Activated naive CD4-positive, alpha-beta T cell treated with anti-CD3 and anti-CD28 coated beads, Interleukin-2, amount 50 U/mL, for 16 hours (primary cell): ENCODE measurements at regions not wholly inside any gene's neighbourhood (a gene's known extent, or its start where the extent isn't known, plus 50 kb on each side); places are given as distances from the start of the nearest gene placed in this dataset.
"Not testable (repeated sequence)": the region's sequence is repeated elsewhere in the genome, so short reads cannot be mapped to it uniquely, and the experiment has no call there.

Source experiments
- DNase-seq: peaks from one replicate; pipeline ENCODE4 v3.0.0-alpha.2; 2020

- no peak for DNase-seq
These were observed 1230.2 kb upstream of the ZEB2 start for GRCh38 chr2:145750144-145750543.

GRCh38 chr2:145749556-145749955 is 1229.6 kb upstream of the ZEB2 start:
- DNase-seq, result no peak

GRCh38 chr2:145748927-145749326 is 1229.0 kb upstream of the ZEB2 start:
- DNase-seq, result no peak

- DNase-seq, result no peak
These were observed 1227.8 kb upstream of the ZEB2 start for GRCh38 chr2:145747715-145748114.

GRCh38 chr2:145745387-145745721 is 1225.4 kb upstream of the ZEB2 start:
- not testable (repeated sequence) for DNase-seq

GRCh38 chr2:145744541-145745386 is 1224.8 kb upstream of the ZEB2 start:
- DNase-seq, result no peak

GRCh38 chr2:145743011-145743410 is 1223.1 kb upstream of the ZEB2 start:
- no peak for DNase-seq

GRCh38 chr2:145741636-145742035 is 1221.7 kb upstream of the ZEB2 start:
- no peak for DNase-seq

- DNase-seq, result no peak
These were observed 1221.3 kb upstream of the ZEB2 start for GRCh38 chr2:145741181-145741580.

- DNase-seq, result no peak
These were observed 1220.4 kb upstream of the ZEB2 start for GRCh38 chr2:145740302-145740701.

- DNase-seq, result no peak
These were observed 1219.8 kb upstream of the ZEB2 start for GRCh38 chr2:145739681-145740080.

- DNase-seq, result no peak
These were observed 1217.0 kb upstream of the ZEB2 start for GRCh38 chr2:145736871-145737270.

GRCh38 chr2:145731467-145731866 is 1211.5 kb upstream of the ZEB2 start:
- no peak for DNase-seq

- DNase-seq, result no peak
These were observed 1210.3 kb upstream of the ZEB2 start for GRCh38 chr2:145729993-145730770.

GRCh38 chr2:145729481-145729880 is 1209.6 kb upstream of the ZEB2 start:
- no peak for DNase-seq

- DNase-seq, result no peak
These were observed 1208.6 kb upstream of the ZEB2 start for GRCh38 chr2:145728511-145728910.

GRCh38 chr2:145725876-145726275 is 1206.0 kb upstream of the ZEB2 start:
- no peak for DNase-seq

- no peak for DNase-seq
These were observed 1204.5 kb upstream of the ZEB2 start for GRCh38 chr2:145724311-145724898.

GRCh38 chr2:145723872-145724271 is 1204.0 kb upstream of the ZEB2 start:
- no peak for DNase-seq

GRCh38 chr2:145721681-145722080 is 1201.8 kb upstream of the ZEB2 start:
- no peak for DNase-seq

GRCh38 chr2:145715601-145716000 is 1195.7 kb upstream of the ZEB2 start:
- DNase-seq, result no peak

- DNase-seq, result no peak
These were observed 1190.4 kb upstream of the ZEB2 start for GRCh38 chr2:145710303-145710702.

- DNase-seq, result no peak
These were observed 1182.4 kb upstream of the ZEB2 start for GRCh38 chr2:145702305-145702704.

- no peak for DNase-seq
These were observed 1173.1 kb upstream of the ZEB2 start for GRCh38 chr2:145692971-145693478.
